Endothelial cell of umbilical vein (primary cell): ENCODE measurements at regions not wholly inside any gene's neighbourhood (a gene's known extent, or its start where the extent isn't known, plus 50 kb on each side); places are given as distances from the start of the nearest gene placed in this dataset.

Experiments used
- BruUV-seq: library from RNA; stranded (reverse); fragments of 400-500 nt; replicated peaks from 2 replicates; lab custom pipeline; 2021; lab: Mats Ljungman, UMichigan
- CTCF ChIA-PET: fragments of 300-600, 350-600 bp; sonication (Branson Sonifier 250); formaldehyde crosslinking; loops from one replicate; lab custom pipeline; 2021; ENCODE audit warnings: antibody characterized with exemption, inconsistent platforms; lab: Charles Lee
- POLR2A ChIA-PET: fragments of 300-600, 350-600 bp; sonication (Branson Sonifier 250); formaldehyde crosslinking; loops from one replicate; lab custom pipeline; 2021; ENCODE audit warnings: antibody characterized with exemption, inconsistent platforms; lab: Charles Lee
- DNase-seq: peaks from one replicate; pipeline ENCODE4 v3.0.0-alpha.2; 2011; ENCODE audit warnings: low read depth, low spot score
- FAIRE-seq: peaks from 2 replicates; lab custom pipeline; 2011; peaks lifted over from hg19 to GRCh38; lab: Jason Lieb, UNC
- H2AFZ ChIP-seq: 2 replicates; pipeline ENCODE4 v1.6.0; 2012; ENCODE audit warnings: low read depth, low read length, control low read depth, inconsistent platforms
- H3K27ac ChIP-seq: 2 replicates; pipeline ENCODE4 v1.5.1; 2011; ENCODE audit warnings: low read depth, mild to moderate bottlenecking, control low read depth, low read length, moderate library complexity; ENCODE audit not compliant: insufficient read depth
- H3K27me3 ChIP-seq, 2 experiments: 2 replicates each; pipeline versions ENCODE4 v1.6.0 to v1.6.1; 2011; ENCODE audit warnings: low read length in 2 of 2, mixed read lengths in 1 of 2; ENCODE audit not compliant: control insufficient read depth in 2 of 2, insufficient read depth in 2 of 2
- H3K36me3 ChIP-seq, 2 experiments: 2 replicates in 1 of 2; 3 replicates in 1 of 2; pipeline ENCODE4 v1.5.1; 2011; ENCODE audit warnings: low read length in 2 of 2, mild to moderate bottlenecking in 1 of 2, moderate library complexity in 1 of 2; ENCODE audit not compliant: control insufficient read depth in 2 of 2, insufficient read depth in 2 of 2; ENCODE audit errors: extremely low read depth in 1 of 2
- H3K4me1 ChIP-seq: 3 replicates; pipeline ENCODE4 v1.5.1; 2011; ENCODE audit warnings: mild to moderate bottlenecking, low read length; ENCODE audit not compliant: control insufficient read depth, insufficient read depth; ENCODE audit errors: extremely low read depth
- H3K4me2 ChIP-seq: 2 replicates; pipeline ENCODE4 v1.6.1; 2011; ENCODE audit warnings: low read length, control low read depth, mixed read lengths; ENCODE audit not compliant: insufficient read depth
- H3K4me3 ChIP-seq, 3 experiments: fragments of 200-600 bp in 1 of 3; sonication (generic), shearing (Covaris generic) in 1 of 3; replicated peaks in 1 of 3; 2 replicates each; pipeline ENCODE4 v1.5.1; 2011 to 2016; ENCODE audit warnings: control low read depth in 3 of 3, low read length in 3 of 3, mild to moderate bottlenecking in 2 of 3, inconsistent platforms in 1 of 3, low read depth in 1 of 3, moderate library complexity in 1 of 3; ENCODE audit not compliant: insufficient read depth in 1 of 3
- H3K79me2 ChIP-seq: 2 replicates; pipeline ENCODE4 v1.6.0; 2012; ENCODE audit warnings: low read length, inconsistent platforms; ENCODE audit not compliant: control insufficient read depth, insufficient read depth
- H3K9ac ChIP-seq: replicated peaks from 2 replicates; pipeline ENCODE3; 2011; ENCODE audit warnings: low read length, control low read depth; ENCODE audit not compliant: insufficient read depth; ENCODE audit errors: extremely low read depth
- H3K9me1 ChIP-seq: replicated peaks from 3 replicates; pipeline ENCODE4 v1.6.0; 2011; ENCODE audit warnings: mild to moderate bottlenecking, low read length; ENCODE audit not compliant: control insufficient read depth, insufficient read depth; ENCODE audit errors: extremely low read depth
- H3K9me3 ChIP-seq: replicated peaks from 2 replicates; pipeline ENCODE4 v1.5.1; 2012; ENCODE audit warnings: low read length, inconsistent platforms; ENCODE audit not compliant: control insufficient read depth, insufficient read depth
- H4K20me1 ChIP-seq: replicated peaks from 2 replicates; pipeline ENCODE3; 2011; ENCODE audit warnings: mild to moderate bottlenecking, low read length; ENCODE audit not compliant: control insufficient read depth, insufficient read depth; ENCODE audit errors: extremely low read depth
- EZH2 ChIP-seq: IDR thresholded peaks from 2 replicates; pipeline ENCODE4 v1.6.1; 2012; ENCODE audit warnings: borderline replicate concordance, low read depth, mild to moderate bottlenecking, moderate library complexity, low read length, inconsistent platforms; ENCODE audit not compliant: severe bottlenecking
- FOS ChIP-seq: IDR thresholded peaks from 2 replicates; pipeline ENCODE4 v1.6.1; 2011; ENCODE audit warnings: mild to moderate bottlenecking, low read length, moderate library complexity, borderline replicate concordance; ENCODE audit not compliant: insufficient read depth
- GATA2 ChIP-seq: IDR thresholded peaks from 2 replicates; pipeline ENCODE4 v1.7.0; 2011; ENCODE audit warnings: low read depth, mild to moderate bottlenecking, moderate library complexity, mixed read lengths, low read length; ENCODE audit not compliant: insufficient read length, insufficient read depth
- JUN ChIP-seq: IDR thresholded peaks from 2 replicates; pipeline ENCODE4 v1.6.1; 2011; ENCODE audit warnings: borderline replicate concordance, low read depth; ENCODE audit not compliant: insufficient read length, insufficient read depth
- MYC ChIP-seq: IDR thresholded peaks from one replicate; pipeline ENCODE4 v1.6.1; 2011; ENCODE audit warnings: mild to moderate bottlenecking, low read depth, low read length
- POLR2A ChIP-seq: IDR thresholded peaks from 2 replicates; pipeline ENCODE4 v1.6.1; 2012; ENCODE audit warnings: low read depth, mild to moderate bottlenecking, control low read depth, low read length
- POLR2AphosphoS5 ChIP-seq: IDR thresholded peaks from 2 replicates; pipeline ENCODE4 v1.6.1; 2012; ENCODE audit warnings: low read depth, mild to moderate bottlenecking, control low read depth, low read length, moderate library complexity; ENCODE audit not compliant: insufficient read depth
- dilution Hi-C: fragments of 300-500 bp; cut with MboI; formaldehyde crosslinking; loops from one replicate; pipeline ENCODE4 v1.15.0; 2019; ENCODE audit warnings: low sequenced_read_pairs; ENCODE audit not compliant: extremely low pct_ligation_motif_present
- intact Hi-C: fragments of 100-400 bp; cut with micrococcal nuclease; formaldehyde crosslinking; loops from one replicate; pipeline ENCODE4 v1.10.0; 2022
- TF ChIP-seq, protein P1 (sequence below), 2 donors: IDR thresholded peaks; 1 replicate in 1 of 2; 2 replicates in 1 of 2; pipeline ENCODE4 v1.5.1; 2011; ENCODE audit warnings: low read length in 2 of 2, mild to moderate bottlenecking in 2 of 2, moderate library complexity in 2 of 2, control low read depth in 1 of 2, inconsistent platforms in 1 of 2, low read depth in 1 of 2; ENCODE audit not compliant: insufficient read depth in 1 of 2; ENCODE audit errors: extremely low read depth in 1 of 2
- TF ChIP-seq, protein P2 (sequence below): IDR thresholded peaks from 2 replicates; pipeline ENCODE4 v1.6.1; 2011; ENCODE audit not compliant: insufficient read depth, insufficient read length

DNA sequence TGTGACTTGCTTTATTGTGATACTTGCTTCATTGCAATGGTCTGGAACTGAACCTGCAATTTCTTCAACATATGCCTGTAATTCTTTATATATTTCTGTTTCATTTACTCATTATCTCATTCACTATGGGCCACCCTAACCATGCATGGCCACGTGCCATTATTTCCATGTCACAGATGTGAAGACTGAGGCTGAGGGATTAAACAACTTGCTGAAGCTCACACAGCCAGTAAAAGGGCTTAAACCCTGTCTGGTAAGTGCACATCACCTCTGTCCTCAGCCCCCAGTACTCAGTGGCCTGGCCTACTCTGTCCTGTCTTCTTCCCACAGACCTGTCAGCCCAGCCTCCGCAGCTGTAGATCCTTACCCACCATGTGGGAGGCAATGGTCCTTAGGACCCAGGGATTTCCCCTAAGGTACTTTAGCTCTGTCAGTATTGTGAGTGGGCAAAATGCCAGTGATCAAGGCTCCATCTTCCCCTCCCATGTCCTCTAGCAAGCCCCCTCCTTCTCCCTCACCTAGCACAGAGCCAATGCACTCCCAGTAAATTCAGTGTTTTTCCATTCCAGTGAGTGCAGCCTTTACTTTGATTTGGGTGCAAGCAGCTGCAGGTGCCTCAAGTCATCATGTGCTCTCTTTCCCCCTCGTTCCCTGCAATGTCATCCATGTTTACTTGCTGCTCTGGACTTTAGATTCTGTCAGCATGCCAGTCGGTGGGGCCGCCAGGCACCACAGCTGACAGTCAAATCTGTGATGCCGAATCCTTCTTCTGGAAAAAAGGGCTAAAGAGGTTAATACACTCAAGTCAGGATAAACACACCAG lies 228.2 kb upstream of the PROX1 start:
- ChIA-PET POLR2A (no interaction called here), CTCF (no interaction called here)
- no peak overlapping the region for H3K9ac ChIP-seq
- no peak overlapping the region for H3K27ac ChIP-seq
- TF ChIP-seq GATA2 (no peak), FOS (no peak), MYC (no peak), POLR2A (no peak), EZH2 (no peak), POLR2AphosphoS5 (no peak), JUN (no peak)
- TF ChIP-seq, protein P1, sequence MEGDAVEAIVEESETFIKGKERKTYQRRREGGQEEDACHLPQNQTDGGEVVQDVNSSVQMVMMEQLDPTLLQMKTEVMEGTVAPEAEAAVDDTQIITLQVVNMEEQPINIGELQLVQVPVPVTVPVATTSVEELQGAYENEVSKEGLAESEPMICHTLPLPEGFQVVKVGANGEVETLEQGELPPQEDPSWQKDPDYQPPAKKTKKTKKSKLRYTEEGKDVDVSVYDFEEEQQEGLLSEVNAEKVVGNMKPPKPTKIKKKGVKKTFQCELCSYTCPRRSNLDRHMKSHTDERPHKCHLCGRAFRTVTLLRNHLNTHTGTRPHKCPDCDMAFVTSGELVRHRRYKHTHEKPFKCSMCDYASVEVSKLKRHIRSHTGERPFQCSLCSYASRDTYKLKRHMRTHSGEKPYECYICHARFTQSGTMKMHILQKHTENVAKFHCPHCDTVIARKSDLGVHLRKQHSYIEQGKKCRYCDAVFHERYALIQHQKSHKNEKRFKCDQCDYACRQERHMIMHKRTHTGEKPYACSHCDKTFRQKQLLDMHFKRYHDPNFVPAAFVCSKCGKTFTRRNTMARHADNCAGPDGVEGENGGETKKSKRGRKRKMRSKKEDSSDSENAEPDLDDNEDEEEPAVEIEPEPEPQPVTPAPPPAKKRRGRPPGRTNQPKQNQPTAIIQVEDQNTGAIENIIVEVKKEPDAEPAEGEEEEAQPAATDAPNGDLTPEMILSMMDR (IDR thresholded peaks at IDR 0.05; ENCODE audit: extremely low read depth in 1 of 2, insufficient read depth in 1 of 2, low read depth in 1 of 2, low read length in 2 of 2), result no peak
- TF ChIP-seq, protein P2, sequence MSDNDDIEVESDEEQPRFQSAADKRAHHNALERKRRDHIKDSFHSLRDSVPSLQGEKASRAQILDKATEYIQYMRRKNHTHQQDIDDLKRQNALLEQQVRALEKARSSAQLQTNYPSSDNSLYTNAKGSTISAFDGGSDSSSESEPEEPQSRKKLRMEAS, result no peak
- H3K36me3 ChIP-seq, result no peaks in the 10 kb centered on the region
- H3K27me3 ChIP-seq, result no peaks in the 10 kb centered on the region
- no peak overlapping the region for H3K4me3 ChIP-seq
- dilution Hi-C loops, result no loop called here
- no peaks in the 10 kb centered on the region for H3K9me1 ChIP-seq
- no peaks in the 10 kb centered on the region for H3K79me2 ChIP-seq
- H4K20me1 ChIP-seq, result no peaks in the 10 kb centered on the region
- BruUV-seq, result no TSS peak
- H3K4me1 ChIP-seq, result peaks cover 13% of the 10 kb centered on the region
- intact Hi-C loops, result no loop called here
- H2AFZ ChIP-seq, result no peak overlapping the region
- no peaks in the 10 kb centered on the region for H3K9me3 ChIP-seq
- H3K4me2 ChIP-seq, result no peak overlapping the region
- no peak for FAIRE-seq
- no peak for DNase-seq
